DOHH2 (cell line): ENCODE measurements at regions not wholly inside any gene's neighbourhood (a gene's known extent, or its start where the extent isn't known, plus 50 kb on each side); places are given as distances from the start of the nearest gene placed in this dataset.

Experiments
- CTCF ChIP-seq: fragments of 200-600 bp; sonication (generic); IDR thresholded peaks from one replicate; pipeline ENCODE4 v1.5.1; 2014; ENCODE audit warnings: antibody characterized with exemption, mild to moderate bottlenecking, low read depth, low read length; ENCODE audit not compliant: poor library complexity, severe bottlenecking
- EZH2phosphoT487 ChIP-seq: fragments of 200-600 bp; sonication (generic); IDR thresholded peaks from 2 replicates; pipeline ENCODE4 v1.6.1; 2017; ENCODE audit warnings: borderline replicate concordance, mild to moderate bottlenecking, antibody characterized with exemption, low read length, moderate library complexity, mixed read lengths

GRCh38 chr14:101229666-101230065 lies 326.1 kb upstream of the RTL1 start:
- TF ChIP-seq CTCF = no peak
- no peak for TF ChIP-seq EZH2phosphoT487
